Mucosa of descending colon (tissue), 3 donors: ENCODE measurements at regions not wholly inside any gene's neighbourhood (a gene's known extent, or its start where the extent isn't known, plus 50 kb on each side); places are given as distances from the start of the nearest gene placed in this dataset.

Source experiments
- ATAC-seq: fragments of 200-7000 bp; cut with Tn5 transposase; one replicate; pipeline ENCODE4 v1.9.1; 2020; ENCODE audit warnings: mild to moderate bottlenecking, moderate library complexity
- DNase-seq, 3 donors: peaks; one replicate each; pipeline ENCODE4 v3.0.0-alpha.2; 2020
- H3K36me3 ChIP-seq: fragments of 200-600 bp; one replicate; pipeline ENCODE4 v1.8.0; 2021; ENCODE audit warnings: low read depth, mild to moderate bottlenecking
- H3K4me1 ChIP-seq: fragments of 200-600 bp; one replicate; pipeline ENCODE4 v1.8.0; 2021; ENCODE audit warnings: low read depth, mild to moderate bottlenecking
- H3K4me3 ChIP-seq: fragments of 200-600 bp; one replicate; pipeline ENCODE4 v1.8.0; 2021; ENCODE audit warnings: mild to moderate bottlenecking
- H3K9me3 ChIP-seq: fragments of 200-600 bp; one replicate; pipeline ENCODE4 v1.8.0; 2021; ENCODE audit warnings: mild to moderate bottlenecking
- intact Hi-C, 2 donors: fragments of 100-400 bp; cut with DNase I in 1 of 2; cut with micrococcal nuclease in 1 of 2; formaldehyde crosslinking; loops; one replicate each; pipeline versions ENCODE4 v1.11.0 to v1.11.1; 2022; cut with DNase I, micrococcal nuclease
- TF ChIP-seq, protein P1 (sequence below): fragments of 200-600 bp; IDR thresholded peaks from one replicate; pipeline ENCODE4 v1.8.0; 2022; ENCODE audit warnings: antibody characterized with exemption, mild to moderate bottlenecking
- donor health status: DM: no; HTN: no; CAD: no; lungs with moderate emphysema.
- donor health status: DM: no; HTN: no; CAD: no.
- donor health status: DM: no; HTN: yes; CAD: no.

DNA sequence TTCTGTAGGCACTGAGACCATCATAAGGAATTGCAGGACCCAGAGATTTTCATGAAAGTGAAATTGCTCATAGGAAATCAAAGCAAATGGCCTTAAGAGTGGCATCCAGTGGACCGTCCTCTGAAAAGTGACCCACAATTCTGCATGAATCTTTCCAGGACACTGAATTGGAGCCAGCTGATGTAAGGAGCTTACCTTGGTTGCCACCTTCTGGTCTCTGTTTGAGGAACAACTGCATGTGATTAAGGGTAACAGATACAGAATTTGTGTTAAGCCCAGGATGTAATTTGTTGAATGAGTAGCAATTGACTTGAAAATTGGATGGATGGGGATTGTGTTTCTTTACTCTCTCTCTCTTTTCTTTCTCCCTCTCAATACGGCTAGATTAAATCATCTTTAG, 49.9 kb upstream of the GAS1 start:
- H3K36me3 ChIP-seq, result no peaks in the 10 kb centered on the region
- no peaks in the 10 kb centered on the region for H3K4me1 ChIP-seq
- intact Hi-C loops, result no loop called here
- DNase-seq (no peak), ATAC-seq (no peak)
- no peak overlapping the region for H3K4me3 ChIP-seq
- TF ChIP-seq, protein P1, sequence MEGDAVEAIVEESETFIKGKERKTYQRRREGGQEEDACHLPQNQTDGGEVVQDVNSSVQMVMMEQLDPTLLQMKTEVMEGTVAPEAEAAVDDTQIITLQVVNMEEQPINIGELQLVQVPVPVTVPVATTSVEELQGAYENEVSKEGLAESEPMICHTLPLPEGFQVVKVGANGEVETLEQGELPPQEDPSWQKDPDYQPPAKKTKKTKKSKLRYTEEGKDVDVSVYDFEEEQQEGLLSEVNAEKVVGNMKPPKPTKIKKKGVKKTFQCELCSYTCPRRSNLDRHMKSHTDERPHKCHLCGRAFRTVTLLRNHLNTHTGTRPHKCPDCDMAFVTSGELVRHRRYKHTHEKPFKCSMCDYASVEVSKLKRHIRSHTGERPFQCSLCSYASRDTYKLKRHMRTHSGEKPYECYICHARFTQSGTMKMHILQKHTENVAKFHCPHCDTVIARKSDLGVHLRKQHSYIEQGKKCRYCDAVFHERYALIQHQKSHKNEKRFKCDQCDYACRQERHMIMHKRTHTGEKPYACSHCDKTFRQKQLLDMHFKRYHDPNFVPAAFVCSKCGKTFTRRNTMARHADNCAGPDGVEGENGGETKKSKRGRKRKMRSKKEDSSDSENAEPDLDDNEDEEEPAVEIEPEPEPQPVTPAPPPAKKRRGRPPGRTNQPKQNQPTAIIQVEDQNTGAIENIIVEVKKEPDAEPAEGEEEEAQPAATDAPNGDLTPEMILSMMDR, result no peak
- no peaks in the 10 kb centered on the region for H3K9me3 ChIP-seq

DNA sequence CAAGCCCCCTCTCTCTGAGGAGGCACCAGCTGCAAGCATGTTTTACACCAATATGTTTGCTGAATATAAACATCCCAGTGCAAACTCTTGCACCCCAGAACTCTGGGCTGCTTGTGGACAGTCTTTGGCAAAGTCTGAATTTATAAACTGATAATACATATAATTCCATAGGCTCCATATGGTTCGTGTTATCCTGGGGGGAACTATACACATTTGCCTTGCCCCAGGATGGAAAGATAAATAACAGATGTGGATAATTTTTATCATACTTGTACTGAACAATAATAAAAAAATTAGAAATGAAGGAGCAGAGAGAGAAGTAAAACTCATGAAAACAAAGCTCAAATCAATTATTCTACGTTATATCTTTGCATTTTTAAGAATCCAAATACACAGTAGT, 50.6 kb upstream of the GAS1 start:
- no peaks in the 10 kb centered on the region for H3K36me3 ChIP-seq
- no peaks in the 10 kb centered on the region for H3K4me1 ChIP-seq
- TF ChIP-seq, protein P1, result no peak
- H3K4me3 ChIP-seq, result no peak overlapping the region
- ATAC-seq, result no peak
- no peak for DNase-seq
- H3K9me3 ChIP-seq, result no peaks in the 10 kb centered on the region
- intact Hi-C loops, result no loop called here

DNA sequence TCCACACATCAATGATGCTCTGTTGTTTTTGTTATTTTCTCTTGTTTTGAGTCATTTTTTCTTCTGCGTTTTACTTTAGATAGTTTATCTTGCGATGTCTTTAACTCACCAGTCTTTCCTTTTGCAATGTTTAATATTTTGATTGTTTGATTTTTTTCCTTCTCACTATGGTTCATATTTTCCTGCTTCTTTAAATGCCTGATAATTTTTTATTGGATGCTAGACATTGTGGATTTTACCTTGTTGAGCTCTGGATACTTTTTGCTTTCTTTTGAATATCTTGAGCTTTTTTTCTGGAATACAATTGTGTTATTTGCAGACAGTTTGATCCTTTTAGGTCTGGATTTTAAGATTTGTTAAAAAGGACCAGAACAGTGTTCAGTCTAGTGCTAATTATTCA, 55.2 kb upstream of the GAS1 start:
- no peak for ATAC-seq
- H3K36me3 ChIP-seq, result no peaks in the 10 kb centered on the region
- TF ChIP-seq, protein P1, result no peak
- no peaks in the 10 kb centered on the region for H3K4me1 ChIP-seq
- H3K9me3 ChIP-seq, result no peaks in the 10 kb centered on the region
- intact Hi-C loops, result no loop called here
- DNase-seq, result no peak
- no peak overlapping the region for H3K4me3 ChIP-seq

DNA sequence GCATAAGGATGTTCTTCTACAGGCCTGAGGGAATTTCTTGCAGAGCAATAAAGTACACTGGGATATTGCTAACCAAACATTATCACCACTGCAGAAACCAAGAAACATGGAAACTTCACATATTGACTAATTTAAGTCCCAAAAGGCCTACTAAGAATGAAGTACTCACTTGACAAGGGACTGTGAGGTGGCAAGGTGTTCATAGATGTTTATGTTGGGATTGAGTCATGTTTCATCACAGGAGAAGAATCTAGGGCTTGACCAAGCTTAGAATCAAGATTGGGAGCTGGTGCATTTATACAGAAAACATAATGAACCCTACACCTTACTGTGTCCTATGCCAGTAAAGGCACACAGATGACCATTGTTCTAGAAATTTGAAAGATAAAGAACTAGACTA, 56.7 kb upstream of the GAS1 start:
- Histone ChIP-seq H3K9me3 (no peaks in the 10 kb centered on the region), H3K4me3 (no peak overlapping the region), H3K4me1 (no peaks in the 10 kb centered on the region), H3K36me3 (no peaks in the 10 kb centered on the region)
- ATAC-seq (no peak), DNase-seq (no peak)
- TF ChIP-seq, protein P1, result no peak
- intact Hi-C loops, result no loop called here

DNA sequence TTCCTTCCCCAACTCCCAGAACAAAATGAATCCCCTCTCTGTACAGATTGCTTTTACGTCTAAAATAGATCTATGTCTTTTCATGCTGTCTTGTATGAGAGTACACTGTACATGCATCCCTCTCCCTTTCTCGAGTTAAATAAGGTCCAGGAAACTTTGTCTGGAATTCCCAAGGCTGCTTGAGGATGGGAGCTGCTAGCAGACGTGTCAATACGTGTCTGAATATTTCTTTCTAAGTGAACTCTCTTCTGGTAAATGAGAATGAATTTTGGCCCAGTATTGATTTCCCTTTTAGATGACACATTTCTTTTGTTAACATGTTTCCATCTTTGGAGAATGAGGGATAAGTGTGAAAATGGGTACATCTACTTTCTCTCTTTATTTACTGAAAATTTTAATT, 59.6 kb upstream of the GAS1 start:
- H3K4me3 ChIP-seq, result no peak overlapping the region
- H3K9me3 ChIP-seq, result no peaks in the 10 kb centered on the region
- no peak for ATAC-seq
- TF ChIP-seq, protein P1, result no peak
- no peaks in the 10 kb centered on the region for H3K36me3 ChIP-seq
- DNase-seq, result no peak
- no peaks in the 10 kb centered on the region for H3K4me1 ChIP-seq
- intact Hi-C loops, result no loop called here

DNA sequence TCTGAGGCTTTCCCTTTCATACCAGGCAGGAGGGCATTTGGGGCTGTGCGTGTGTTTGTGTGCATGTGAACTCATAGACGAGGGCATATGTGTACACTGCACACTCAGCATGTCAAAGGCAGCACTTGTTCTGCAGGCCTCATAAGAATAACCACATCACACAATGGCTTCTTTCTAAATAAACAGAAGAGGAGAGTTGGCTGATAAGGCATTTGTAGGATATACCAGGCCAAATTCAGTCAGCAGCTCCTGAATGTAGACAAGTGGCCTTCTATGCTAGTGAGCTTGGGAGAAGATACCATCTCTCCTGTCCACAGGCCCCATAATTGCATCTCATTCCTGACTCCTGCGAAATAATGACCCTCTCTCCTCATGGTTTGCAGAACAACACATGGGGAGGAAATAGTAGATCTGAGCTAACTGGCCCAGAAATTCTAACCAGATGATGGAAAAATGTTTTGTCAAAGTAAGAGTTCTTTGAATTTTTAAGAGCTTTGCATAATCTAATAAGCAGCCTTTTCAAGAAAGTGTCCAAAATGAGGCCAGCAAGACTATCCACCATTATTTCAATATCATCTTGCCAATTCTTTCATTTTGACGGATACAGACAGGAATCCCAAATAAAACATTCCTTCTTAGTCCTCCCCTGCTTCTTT, 60.5 kb upstream of the GAS1 start:
- TF ChIP-seq, protein P1, result no peak
- Histone ChIP-seq H3K36me3 (no peaks in the 10 kb centered on the region), H3K4me3 (no peak overlapping the region), H3K9me3 (no peaks in the 10 kb centered on the region), H3K4me1 (no peaks in the 10 kb centered on the region)
- no peak for DNase-seq
- ATAC-seq, result no peak
- intact Hi-C loops, result no loop called here
